Right cardiac atrium (tissue), 5 donors: ENCODE measurements at regions not wholly inside any gene's neighbourhood (a gene's known extent, or its start where the extent isn't known, plus 50 kb on each side); places are given as distances from the start of the nearest gene placed in this dataset.
"Not testable (repeated sequence)": the region's sequence is repeated elsewhere in the genome, so short reads cannot be mapped to it uniquely, and the experiment has no call there.

Experiments used
- ATAC-seq, 2 donors: fragments of 200-7000 bp; cut with Tn5 transposase; one replicate each; pipeline versions ENCODE4 v1.8.0 to v1.9.1; 2020; ENCODE audit warnings: moderate library complexity in 2 of 2, mild to moderate bottlenecking in 1 of 2
- DNase-seq, 3 donors: peaks; one replicate each; pipeline ENCODE4 v3.0.0-alpha.2; 2020
- H3K27ac ChIP-seq: one replicate; pipeline ENCODE4 v1.5.1; 2013; ENCODE audit warnings: mild to moderate bottlenecking, low read length, control low read depth, moderate library complexity
- H3K27me3 ChIP-seq: one replicate; pipeline ENCODE4 v1.6.1; 2013; ENCODE audit not compliant: control insufficient read depth, insufficient read depth
- H3K4me1 ChIP-seq: one replicate; pipeline ENCODE4 v1.6.1; 2013; ENCODE audit warnings: low read length; ENCODE audit not compliant: control insufficient read depth, insufficient read depth
- H3K4me3 ChIP-seq: one replicate; pipeline ENCODE4 v1.5.1; 2013; ENCODE audit warnings: low read length, control low read depth
- H3K9me3 ChIP-seq: one replicate; pipeline ENCODE4 v1.6.1; 2013; ENCODE audit warnings: low read length; ENCODE audit not compliant: control insufficient read depth
- WGBS: extraction: QIAGEN DNeasy Blood & Tissue Kit; methylation state at CpG from one replicate; pipeline ENCODE4 v1.1.7; 2013; 5-methylcytosine and 5-hydroxymethylcytosine counted together
- intact Hi-C, 4 donors: fragments of 100-400 bp; cut with DNase I; formaldehyde crosslinking; loops; one replicate each; pipeline versions ENCODE4 v1.11.0 to v1.14.0; 2022 to 2023
- donor health status: healthy with polysubstance abuse.
- donor health status: DM: no; HTN: yes; CAD: no.
- donor health status: DM: no; HTN: no; CAD: no.
- donor health status: DM: no; HTN: yes; CAD: no; lungs with severe emphysema.
- donor health status: DM: yes; HTN: yes; CAD: no.

- WGBS: 76% methylated on average over 5 of the region's 5 CpGs
These were observed 98.3 kb upstream of the DRD5 start for GRCh38 chr4:9683174-9683573.

GRCh38 chr4:9685016-9685415 lies 96.4 kb upstream of the DRD5 start:
- ATAC-seq, H3K4me1 ChIP-seq, H3K27ac ChIP-seq, intact Hi-C loops, H3K4me3 ChIP-seq, H3K27me3 ChIP-seq, H3K9me3 ChIP-seq, DNase-seq: not testable (repeated sequence)
- 61% methylated on average over 5 of the region's 5 CpGs for WGBS

More at GRCh38 chr4:9683174-9683573, 98.3 kb upstream of the DRD5 start:
- H3K9me3 ChIP-seq, ATAC-seq, H3K27me3 ChIP-seq, intact Hi-C loops, DNase-seq, H3K4me1 ChIP-seq, H3K27ac ChIP-seq, H3K4me3 ChIP-seq: not testable (repeated sequence)

GRCh38 chr4:9685692-9686091 lies 95.7 kb upstream of the DRD5 start:
- Histone ChIP-seq H3K4me3 (no peak overlapping the region), H3K27me3 (no peaks in the 10 kb centered on the region), H3K4me1 (no peaks in the 10 kb centered on the region), H3K27ac (no peak overlapping the region), H3K9me3 (no peaks in the 10 kb centered on the region)
- intact Hi-C loops: no loop called here
- ATAC-seq (no peak), DNase-seq (no peak)

GRCh38 chr4:9690636-9691237 lies 90.7 kb upstream of the DRD5 start:
- H3K4me1 ChIP-seq, intact Hi-C loops, H3K27me3 ChIP-seq, DNase-seq, H3K9me3 ChIP-seq, ATAC-seq: not testable (repeated sequence)
- Histone ChIP-seq H3K27ac (peak overlapping the region; percentile 87), H3K4me3 (peak overlapping the region; percentile 65)
- 20% methylated on average over 9 of the region's 9 CpGs for WGBS

- peak overlapping the region; percentile 87 for H3K27ac ChIP-seq
- 1% methylated on average over 56 of the region's 56 CpGs for WGBS
- no peaks in the 10 kb centered on the region for H3K4me1 ChIP-seq
- no peaks in the 10 kb centered on the region for H3K27me3 ChIP-seq
- ATAC-seq (peak; percentile 100), DNase-seq (peak; percentile 98 to 99 (median 99))
- intact Hi-C loops: no loop called here
- no peaks in the 10 kb centered on the region for H3K9me3 ChIP-seq
- H3K4me3 ChIP-seq: peak overlapping the region; percentile 65
These were observed 90.0 kb upstream of the DRD5 start for GRCh38 chr4:9691238-9692065.

- H3K4me3 ChIP-seq, DNase-seq, H3K9me3 ChIP-seq, H3K27me3 ChIP-seq, H3K4me1 ChIP-seq, intact Hi-C loops, ATAC-seq, H3K27ac ChIP-seq: not testable (repeated sequence)
- WGBS: 68% methylated on average over 5 of the region's 5 CpGs
These were observed 88.5 kb upstream of the DRD5 start for GRCh38 chr4:9692791-9693491.

GRCh38 chr4:9694403-9694802 lies 87.0 kb upstream of the DRD5 start:
- WGBS: 64% methylated on average over 7 of the region's 7 CpGs
- H3K9me3 ChIP-seq, ATAC-seq, intact Hi-C loops, H3K27ac ChIP-seq, H3K27me3 ChIP-seq, H3K4me3 ChIP-seq, H3K4me1 ChIP-seq, DNase-seq: not testable (repeated sequence)

- intact Hi-C loops, H3K9me3 ChIP-seq, H3K27me3 ChIP-seq, H3K27ac ChIP-seq, H3K4me3 ChIP-seq, ATAC-seq, H3K4me1 ChIP-seq: not testable (repeated sequence)
- DNase-seq: peak in 1 of 3 donors; percentile 64
- WGBS: 45% methylated on average over 4 of the region's 4 CpGs
These were observed 85.4 kb upstream of the DRD5 start for GRCh38 chr4:9695994-9696393.

- H3K27ac ChIP-seq: not testable (repeated sequence)
These were observed 84.9 kb upstream of the DRD5 start for GRCh38 chr4:9696561-9696960.

GRCh38 chr4:9702019-9702418 lies 79.4 kb upstream of the DRD5 start:
- WGBS: 78% methylated on average over 6 of the region's 6 CpGs
- not testable (repeated sequence) for H3K9me3 ChIP-seq, H3K4me3 ChIP-seq, H3K27ac ChIP-seq, H3K27me3 ChIP-seq, H3K4me1 ChIP-seq, ATAC-seq, DNase-seq
- intact Hi-C loops: loop anchor here in 1 of 4 donors (10.0 kb wide), 1 partner anchor 313 kb away; no protein-coding TSS in a partner anchor

More at GRCh38 chr4:9696561-9696960, 84.9 kb upstream of the DRD5 start:
- H3K9me3 ChIP-seq, H3K4me1 ChIP-seq, ATAC-seq, H3K4me3 ChIP-seq, H3K27me3 ChIP-seq, DNase-seq, intact Hi-C loops: not testable (repeated sequence)
- 69% methylated on average over 5 of the region's 5 CpGs for WGBS

- not testable (repeated sequence) for H3K9me3 ChIP-seq, DNase-seq, H3K4me3 ChIP-seq, H3K27me3 ChIP-seq, H3K27ac ChIP-seq, ATAC-seq, H3K4me1 ChIP-seq
- 92% methylated on average over 9 of the region's 9 CpGs for WGBS
- intact Hi-C loops: loop anchor here in 1 of 4 donors (10.0 kb wide), 1 partner anchor 312 kb away; no protein-coding TSS in a partner anchor
These were observed 78.7 kb upstream of the DRD5 start for GRCh38 chr4:9702696-9703095.
